Iris pigment epithelial cell (primary cell): ENCODE measurements at regions not wholly inside any gene's neighbourhood (a gene's known extent, or its start where the extent isn't known, plus 50 kb on each side); places are given as distances from the start of the nearest gene placed in this dataset.

Source experiments
- DNase-seq: peaks from one replicate; pipeline ENCODE4 v3.0.0-alpha.2; 2011; ENCODE audit warnings: low read depth

DNA sequence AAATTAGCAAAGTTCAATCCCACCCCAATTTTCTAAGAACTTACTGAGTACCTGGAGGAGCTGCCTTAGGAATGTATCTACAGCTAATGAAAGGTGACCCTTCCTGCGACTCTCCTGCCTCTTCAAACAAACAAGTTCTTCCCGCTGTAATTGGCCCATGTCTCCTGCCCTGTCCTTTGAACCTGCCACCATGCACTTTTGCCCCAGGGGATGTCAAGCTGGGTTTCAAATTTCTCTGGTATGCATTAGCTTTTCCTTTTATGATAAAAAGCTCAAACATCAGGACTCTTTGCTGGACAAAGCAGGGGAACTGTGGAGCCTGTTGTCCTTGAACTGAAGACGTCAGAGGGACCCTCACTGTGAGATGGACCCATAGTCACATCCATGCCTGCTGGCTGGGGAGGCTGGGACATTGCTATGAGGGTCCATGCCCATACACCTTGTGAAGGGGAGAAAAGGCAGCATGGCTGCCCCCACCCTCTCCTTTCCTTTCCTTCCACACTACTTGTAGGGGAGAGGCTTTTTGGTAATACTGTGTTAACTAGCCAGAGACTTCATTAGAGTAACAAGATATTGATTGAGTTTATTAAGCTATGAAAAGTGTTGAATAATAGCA lies 210.7 kb upstream of the COPS8 start:
- DNase-seq: no peak

DNA sequence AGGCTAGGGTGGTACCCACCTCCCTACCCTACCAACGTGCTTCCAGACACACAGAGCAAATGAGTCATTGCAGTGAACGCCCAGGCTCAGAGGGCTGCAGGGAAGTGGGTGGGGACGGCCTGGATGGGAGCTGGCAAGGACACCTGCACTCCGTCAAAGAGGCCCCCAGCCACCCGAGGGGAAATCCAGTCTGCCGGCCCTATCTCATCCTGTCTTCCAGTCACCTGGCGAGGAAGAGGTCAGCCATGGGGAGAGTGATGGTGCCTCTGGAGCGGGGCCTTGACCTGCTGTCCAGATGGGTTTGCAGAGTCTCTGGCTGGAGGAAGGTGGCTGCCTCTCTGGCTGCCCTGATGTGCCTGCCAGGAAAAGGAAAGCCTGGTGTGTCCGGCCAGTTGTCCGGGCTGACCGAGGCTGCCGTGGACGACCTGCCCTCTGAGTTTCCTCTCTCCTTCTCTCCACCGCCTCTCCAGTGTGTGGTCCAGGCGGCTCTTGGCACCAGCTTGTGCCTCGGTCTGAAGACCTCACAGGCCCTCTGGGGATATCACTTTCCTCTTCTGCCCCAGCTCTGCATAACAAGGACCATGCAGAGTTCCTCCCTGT lies 209.7 kb upstream of the COPS8 start:
- DNase-seq: no peak

DNA sequence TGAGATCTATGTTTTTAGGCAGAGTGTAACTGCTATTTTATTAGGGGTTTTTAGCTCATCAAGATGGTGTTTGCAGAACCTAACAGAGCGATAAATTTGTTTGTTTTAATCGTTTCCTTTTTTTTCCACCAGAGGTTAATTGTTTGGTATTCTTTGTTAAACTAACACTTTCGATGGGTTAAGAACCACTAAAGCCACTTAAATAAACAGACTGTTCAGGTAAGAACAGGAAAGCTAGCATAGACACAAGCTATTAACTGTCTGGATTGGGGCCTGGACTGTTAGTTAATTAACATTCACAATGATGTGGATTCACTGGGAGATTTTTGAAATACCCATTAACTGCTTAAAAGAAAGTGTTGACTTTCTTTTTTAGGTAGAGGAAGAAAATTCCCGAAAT lies 209.0 kb upstream of the COPS8 start:
- no peak for DNase-seq

DNA sequence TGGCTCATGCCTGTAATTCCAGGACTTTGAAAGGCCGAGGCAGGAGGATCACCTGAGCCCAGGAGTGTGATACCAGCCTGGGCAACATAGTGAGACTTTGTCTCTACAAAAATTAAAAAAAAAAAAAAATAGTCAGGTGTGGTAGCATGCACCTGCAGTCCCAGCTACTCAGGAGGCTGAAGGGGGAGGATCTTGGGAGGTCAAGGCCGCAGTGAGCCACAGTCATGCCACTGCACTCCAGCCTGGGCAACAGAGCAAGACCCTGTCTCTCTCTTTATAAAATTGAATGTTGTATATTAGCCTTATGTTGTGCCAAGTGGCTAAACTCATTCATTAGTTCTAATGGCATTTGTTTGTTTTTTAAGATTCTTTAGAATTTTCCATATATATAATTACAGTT lies 207.7 kb upstream of the COPS8 start:
- no peak for DNase-seq

DNA sequence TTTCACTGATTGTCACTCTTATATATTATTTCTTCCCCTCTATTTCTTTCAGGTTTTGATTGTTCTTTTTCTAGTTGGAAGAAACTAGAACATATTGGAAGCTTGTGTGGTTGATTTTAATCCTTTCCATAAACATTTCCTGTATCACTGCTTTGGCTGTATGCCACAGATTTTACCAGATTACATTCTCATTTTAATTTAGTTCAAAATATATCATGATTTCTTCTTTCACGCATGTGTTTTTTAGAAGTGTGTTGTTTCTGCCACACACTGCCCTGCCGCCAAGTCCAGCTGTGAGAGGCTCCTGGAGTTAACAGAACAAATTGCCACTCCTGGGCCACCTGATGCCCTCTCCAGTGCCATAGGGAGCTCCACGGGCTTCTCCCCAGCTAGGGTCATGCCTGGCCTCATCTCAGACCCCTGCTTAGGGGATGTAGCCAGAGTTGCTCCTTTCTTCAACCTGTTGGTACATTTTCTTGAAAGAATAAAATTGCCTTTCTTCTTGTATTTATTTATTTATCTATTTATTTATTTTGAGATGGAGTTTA lies 206.2 kb upstream of the COPS8 start:
- DNase-seq: peak; percentile 14

DNA sequence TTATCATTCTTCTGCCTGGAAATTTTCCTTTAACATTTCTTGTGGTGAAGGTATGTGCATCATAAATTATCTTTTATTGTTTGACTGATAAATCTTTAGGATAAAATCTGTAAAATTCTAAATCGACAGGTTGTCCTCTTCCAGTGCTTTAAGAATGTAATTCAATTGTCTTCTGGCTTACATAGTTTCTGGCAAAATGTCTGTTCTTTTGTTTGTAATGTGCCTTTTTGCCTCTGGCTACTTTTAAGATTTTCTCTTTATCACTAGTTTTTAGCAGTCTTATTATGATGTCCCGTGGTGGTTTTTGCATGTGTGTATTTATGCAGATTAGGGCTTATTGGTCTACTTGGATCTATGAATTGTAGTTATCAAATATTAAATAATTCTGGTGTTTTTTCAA lies 203.6 kb upstream of the COPS8 start:
- DNase-seq: no peak

DNA sequence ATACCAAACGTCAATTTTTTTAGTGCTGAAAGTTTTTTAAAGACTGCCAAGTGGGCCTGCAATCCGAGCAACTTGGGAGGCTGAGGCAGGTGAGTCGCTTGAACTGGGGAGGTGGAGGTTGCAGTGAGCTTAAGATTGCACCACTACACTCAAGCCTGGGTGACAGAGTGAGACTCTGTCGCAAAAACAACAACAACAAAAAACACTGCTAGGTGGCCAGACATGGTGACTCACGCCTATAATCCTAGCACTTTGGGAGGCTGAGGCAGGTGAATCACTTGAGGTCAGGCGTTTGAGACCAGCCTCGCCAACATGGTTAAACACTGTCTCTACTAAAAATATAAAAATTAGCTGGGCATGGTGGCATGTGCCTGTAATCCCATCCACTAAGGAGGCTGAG lies 202.8 kb upstream of the COPS8 start:
- peak; percentile 15 for DNase-seq

DNA sequence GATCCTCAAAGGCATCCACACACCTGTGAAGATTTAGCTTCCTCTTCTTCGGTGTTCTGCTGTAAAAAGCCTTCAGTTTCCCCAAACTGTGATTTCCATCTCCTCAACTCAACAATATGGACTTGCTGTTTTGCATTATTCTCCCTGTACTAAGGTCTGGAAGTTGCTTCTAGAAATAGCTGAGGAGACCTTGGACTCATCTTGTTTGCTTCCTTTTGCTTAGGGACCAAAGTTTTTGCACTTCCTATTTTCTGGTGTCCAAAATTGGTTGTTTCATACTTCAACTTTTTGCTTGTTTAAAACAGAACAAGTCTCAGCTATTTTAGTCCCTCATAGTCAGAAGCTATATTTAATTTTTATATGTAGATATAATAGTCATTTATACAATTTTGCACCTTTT lies 201.9 kb upstream of the COPS8 start:
- DNase-seq: no peak

DNA sequence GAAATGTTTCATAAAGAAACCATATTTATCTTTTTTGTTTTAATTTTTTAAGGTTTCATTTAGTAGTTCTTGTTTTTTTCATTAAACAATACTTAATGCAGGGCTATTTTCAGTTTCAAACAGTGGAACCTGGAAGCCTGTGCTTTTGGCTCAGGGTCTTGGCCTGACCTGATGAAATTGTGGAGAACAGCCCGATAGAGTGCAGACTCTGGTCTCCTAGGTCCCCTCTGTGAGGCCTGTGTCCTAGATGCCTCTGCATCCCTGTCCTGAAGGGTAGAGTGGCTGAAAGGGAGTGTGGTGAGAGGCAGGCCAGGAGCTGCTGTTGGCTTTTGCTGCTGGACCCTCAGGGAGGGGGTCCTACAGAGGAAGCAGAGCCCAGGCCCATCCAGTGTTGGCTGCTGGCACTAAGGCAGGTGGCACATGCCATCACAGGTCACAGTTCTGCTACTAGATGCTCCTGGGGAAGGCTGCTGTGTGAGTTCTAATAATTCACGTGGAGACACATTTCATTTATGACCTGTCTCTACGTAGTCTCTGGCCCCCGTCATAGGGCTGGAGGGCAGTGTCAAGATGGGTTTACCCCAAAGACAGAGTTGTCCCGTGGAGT lies 201.0 kb upstream of the COPS8 start:
- no peak for DNase-seq

DNA sequence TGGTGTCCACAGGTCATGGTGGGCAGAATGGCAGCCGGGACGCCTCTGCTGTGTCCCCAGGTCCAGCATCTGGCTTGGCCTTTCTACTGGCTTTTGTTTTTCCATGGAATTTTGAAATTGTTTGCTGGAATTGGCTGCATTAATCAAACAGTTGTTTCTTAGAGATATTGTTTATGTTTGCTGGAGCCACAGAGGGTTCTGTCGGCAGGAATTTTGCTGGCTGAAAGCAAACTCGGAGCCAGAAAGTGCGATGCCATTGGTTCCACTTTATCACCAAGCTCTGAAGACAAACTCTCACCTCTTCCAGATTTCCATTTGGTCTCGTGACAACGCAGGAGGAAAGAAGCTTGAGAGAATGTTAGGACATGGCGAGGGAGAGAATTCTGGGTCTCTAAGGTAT lies 199.2 kb upstream of the COPS8 start:
- no peak for DNase-seq

DNA sequence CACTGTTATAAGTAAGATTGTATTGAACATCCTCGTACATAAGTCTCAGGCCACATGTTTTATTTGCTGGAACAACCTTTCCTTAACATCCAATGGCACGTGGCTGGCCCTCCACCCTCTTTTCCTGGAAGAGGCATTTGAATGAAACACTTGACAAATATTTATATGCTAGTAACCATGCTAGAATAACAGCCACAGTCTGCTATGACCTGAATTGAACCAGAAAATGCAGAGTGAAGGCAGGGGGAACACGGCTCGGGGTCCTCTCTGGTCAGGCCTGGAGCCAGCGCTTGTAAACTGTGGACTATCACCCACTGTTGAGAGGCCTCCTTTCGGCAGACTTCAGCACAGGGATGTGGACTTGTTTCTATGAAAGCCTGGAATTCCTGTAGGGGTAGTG lies 198.2 kb upstream of the COPS8 start:
- peak; percentile 46 for DNase-seq

DNA sequence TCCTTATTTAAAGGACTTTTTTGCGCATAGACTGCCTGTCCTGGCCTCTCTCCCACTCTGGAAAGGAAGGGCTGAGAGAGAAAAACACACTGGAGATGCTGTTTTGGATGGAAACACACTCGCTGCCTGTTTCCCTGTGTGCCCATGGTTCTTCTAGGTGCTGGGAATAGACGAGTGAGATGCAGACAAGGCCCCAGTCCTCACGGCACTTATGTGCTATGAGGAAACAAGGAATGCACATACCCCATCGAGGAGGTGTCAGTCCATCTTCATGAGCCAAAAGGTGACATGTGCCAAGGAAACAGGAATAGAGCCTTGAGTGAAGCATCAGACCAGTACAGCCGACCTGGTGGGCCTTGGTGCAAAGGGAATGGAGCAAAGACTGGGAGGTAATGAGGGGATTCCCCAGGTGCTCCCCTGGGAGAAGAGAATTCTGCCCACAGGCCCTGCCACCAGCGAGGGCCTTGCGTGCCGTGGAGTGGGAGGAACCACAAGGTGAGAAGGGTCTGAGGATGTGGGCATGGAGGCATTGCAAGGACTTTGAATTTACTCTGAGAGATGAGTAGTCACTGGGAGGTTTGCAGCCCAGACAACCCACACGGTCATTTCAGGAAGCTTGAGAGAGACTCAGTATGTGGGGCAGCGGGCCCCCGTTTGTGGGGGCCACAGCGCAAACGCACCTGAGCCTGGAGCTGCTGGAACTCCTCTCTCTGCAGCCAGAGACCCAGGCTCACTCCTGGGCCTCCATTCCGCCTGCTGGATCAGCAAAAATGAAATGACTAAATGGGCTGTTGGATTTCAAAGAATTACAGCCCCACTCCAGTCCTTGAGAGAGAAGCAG lies 197.5 kb upstream of the COPS8 start:
- peak; percentile 8 for DNase-seq

DNA sequence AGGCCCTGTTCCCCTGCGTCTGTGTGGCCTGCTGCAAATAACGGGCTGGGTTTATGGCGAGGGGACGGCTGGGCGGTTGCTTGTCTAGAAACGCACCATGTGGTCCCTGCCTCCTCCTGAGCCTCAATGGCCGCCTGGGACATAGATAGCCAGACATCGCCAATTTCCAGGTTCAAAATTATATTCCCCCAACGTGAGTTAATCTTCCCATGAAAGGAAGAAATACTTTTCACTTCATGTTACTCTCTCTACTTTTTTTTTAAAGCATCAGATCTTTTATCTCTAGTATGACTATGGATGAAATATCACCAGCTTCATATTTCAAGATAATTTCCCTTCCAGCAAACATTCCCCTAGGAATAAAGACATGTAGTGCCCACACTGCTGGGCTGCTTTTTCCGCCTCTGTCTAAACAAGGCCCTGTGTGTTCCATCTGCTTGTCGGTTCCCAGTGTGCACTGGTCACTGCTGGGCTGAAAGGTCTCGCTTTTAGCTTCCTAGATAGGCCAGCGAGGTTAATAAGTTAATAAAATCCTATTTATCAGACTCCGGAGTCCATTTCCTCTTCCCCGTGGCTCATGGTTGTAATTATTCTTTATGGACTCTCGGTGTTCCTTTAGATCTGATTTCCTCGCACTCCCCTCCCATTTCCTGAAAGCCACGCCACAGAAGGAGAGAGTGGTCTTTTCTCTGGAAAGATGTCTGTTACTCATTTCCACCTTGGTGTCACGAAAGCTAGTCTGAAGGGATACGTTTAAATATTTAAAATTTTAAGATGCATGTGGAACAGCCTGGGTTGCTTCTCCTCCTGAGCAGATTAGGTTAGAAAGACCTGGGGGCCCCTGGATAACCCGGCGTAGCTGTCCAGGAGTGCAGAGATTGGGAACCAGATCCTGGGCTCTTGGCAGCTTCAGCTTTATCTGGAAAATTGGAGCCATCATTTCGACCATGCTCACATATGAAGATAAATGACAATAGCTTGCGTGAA lies 196.6 kb upstream of the COPS8 start:
- no peak for DNase-seq

DNA sequence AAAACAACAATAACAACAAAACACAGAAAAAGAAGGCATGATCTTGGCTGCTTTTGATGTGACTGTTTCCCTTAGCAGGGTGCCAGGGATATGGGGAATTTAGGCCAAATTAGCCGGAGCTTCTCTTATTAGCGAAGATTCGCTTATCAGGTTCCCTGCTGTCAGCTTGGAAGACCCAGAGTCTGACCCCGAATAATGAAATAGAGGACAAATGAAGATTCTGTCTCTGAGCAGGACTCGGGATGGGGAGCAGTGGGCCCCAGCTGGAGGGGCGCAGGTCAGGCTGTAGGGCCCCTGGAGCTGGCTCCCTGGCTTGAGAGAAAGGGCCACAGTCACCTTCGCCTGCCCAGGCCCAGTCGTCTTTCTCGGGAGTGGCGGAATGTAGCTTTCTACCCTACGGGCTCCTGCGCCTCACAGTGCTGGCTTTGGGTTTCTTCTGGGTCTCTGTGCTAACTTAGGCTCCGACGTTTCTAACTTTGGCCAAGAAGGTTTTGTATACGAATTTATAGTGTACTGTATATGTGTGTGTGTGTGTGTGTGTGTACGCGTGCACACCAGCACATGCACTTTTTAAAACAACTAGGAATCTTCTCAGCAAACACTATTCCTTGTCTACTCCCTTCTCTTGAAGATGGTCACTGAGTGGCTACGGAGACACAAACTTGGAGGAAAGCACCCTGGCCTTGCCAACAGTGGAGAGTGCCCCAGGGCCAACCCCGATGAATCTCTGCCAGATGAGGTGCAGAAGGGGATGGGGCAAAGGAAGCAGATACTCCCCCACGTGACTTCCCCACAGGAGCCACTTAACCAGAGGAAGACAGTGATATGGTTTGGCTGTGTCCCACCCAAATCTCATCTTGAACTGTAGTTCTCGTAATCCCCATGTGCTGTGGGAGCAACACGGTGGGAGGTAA lies 195.6 kb upstream of the COPS8 start:
- no peak for DNase-seq

DNA sequence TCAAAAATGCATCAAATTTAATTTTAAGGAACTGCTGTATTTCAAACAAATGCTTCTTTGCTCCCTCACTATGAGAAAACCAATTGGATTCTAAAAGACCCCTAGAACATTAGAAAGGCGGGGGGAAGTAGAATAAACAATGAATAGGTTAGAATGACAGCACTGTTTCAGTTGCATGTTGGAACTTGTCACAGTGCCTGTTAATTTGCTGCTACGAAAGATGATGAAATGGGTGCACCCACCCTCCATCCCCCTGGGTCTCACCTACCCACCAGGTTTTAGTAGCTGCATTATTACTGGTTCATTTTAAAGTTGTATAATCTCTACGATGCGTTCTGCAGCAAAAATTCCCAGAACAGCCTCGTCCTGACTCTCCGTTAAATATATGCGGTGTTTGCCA lies 193.0 kb upstream of the COPS8 start:
- DNase-seq: no peak

DNA sequence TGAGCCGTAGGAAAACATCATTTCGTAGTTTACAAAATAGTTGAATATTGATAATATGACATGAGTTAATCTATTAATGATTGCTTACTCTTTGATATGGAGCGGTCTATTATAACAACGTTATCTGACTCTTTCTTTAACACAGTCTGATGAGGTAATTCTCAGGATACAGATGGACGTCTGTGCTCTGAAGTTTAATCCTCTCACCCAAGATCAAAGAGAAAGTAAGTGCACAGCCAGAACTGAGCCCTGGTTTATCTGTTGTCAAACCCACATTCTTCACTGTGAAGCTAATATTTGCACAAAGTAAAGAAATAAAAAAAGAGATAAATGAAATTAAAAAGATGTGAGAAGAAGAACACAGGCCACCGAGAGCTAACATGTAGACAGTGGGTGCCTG lies 190.9 kb upstream of the COPS8 start:
- no peak for DNase-seq

DNA sequence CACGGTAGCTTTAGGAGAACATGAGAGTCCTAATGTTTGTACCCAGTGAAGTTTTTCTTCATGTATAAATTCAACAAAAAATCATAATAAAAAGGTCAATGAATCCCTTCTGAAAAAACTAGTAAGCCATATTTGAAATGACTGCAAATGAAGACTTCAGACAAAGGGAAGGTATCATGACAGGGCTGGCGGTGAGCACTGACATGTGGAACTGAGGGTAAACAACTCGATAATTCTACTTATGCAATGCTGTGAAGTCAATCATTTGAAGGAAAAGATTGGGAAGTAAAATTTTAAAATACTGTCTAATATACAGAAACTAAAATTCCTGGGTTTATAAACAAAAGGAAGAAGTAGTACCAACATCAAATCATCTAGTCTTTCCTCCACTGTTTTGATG lies 190.2 kb upstream of the COPS8 start:
- no peak for DNase-seq

DNA sequence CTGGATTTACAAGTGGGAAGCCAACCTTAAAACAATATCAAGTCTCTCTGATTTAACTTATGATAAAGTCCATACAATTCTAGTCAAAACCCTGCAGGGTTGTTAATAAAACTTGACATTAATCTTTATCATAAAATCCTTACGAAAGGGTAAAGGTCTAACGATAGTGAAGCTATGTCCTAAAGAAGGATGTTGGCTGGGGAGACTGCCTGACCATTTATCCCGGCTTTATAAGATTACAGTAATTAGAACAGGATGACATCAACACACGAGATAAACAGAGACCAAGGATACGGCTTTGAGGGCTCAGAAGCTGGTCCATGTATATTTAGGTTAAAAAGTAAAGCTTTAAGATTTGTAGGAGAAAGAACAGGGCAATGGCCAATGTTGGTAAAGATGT lies 189.0 kb upstream of the COPS8 start:
- no peak for DNase-seq

DNA sequence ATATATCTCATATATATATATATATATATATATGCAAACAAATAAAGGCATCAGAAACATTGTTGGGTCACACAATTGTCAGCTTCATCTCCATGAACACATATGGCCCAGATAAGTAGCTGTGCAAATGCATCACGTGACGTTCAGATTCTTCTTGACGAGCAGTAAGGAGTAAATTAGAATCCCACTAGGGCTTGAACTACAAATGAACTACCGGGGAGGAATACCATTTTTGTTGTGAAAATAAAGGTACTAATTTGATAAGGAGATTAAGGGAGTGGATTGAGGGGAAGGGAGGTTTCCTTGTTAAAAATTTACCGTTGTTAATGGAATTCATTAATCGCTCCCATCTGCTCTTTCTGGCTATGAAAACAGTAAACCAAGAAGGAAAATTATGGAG lies 186.5 kb upstream of the COPS8 start:
- DNase-seq: no peak

DNA sequence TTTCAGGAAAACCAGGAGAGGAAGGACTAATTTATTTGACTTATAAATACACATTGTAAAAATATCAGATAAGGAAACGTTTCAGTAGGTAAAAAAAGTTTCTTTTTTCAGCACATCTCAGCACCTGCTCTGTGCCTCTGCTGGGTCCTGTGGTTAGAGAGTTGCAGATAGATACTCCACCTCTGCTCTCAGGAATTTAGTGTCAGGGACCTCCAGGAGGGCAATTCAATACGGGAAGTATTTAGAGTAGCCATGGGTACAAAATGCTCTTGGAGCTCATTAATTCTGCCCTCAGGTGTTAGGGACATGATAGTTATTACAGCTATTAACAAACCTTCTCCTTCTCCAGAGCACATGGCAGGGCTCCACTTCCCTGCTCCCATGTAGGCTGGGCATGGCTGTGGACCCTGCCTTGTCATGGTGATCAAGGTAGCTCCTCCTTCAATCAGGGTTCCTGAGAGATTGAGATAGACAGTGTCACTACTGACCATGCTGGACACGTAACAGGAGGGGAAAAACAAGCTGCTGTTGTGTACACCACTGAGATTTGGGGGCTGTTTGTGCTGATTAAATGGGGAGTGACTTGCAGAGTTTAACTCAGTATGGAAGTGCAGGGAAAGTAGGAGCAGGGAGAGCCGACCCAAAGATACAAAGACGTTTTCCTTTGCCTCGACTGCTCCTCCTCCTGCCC lies 185.6 kb upstream of the COPS8 start:
- no peak for DNase-seq
